T-helper 2 cell treated with Interferon-gamma antibody and Interleukin-4, amounts not matched to agents 5 μg/mL and 100 μg/mL, for 36 hours (primary cell): ENCODE measurements at regions not wholly inside any gene's neighbourhood (a gene's known extent, or its start where the extent isn't known, plus 50 kb on each side); places are given as distances from the start of the nearest gene placed in this dataset.
"Not testable (repeated sequence)": the region's sequence is repeated elsewhere in the genome, so short reads cannot be mapped to it uniquely, and the experiment has no call there.

Experiments
- DNase-seq: peaks from one replicate; pipeline ENCODE4 v3.0.0; 2021; ENCODE audit warnings: low spot score
- H3K27ac Mint-ChIP-seq: one replicate; pipeline ENCODE4 v1.8.0; 2021; ENCODE audit warnings: mild to moderate bottlenecking, mixed read lengths
- H3K27me3 Mint-ChIP-seq: one replicate; pipeline ENCODE4 v1.8.0; 2021; ENCODE audit warnings: low read depth, mixed read lengths
- H3K36me3 Mint-ChIP-seq: one replicate; pipeline ENCODE4 v1.8.0; 2021; ENCODE audit warnings: low read depth, mixed read lengths
- H3K4me1 Mint-ChIP-seq: one replicate; pipeline ENCODE4 v1.8.0; 2021; ENCODE audit warnings: low read depth, mixed read lengths
- H3K4me3 Mint-ChIP-seq: one replicate; pipeline ENCODE4 v1.8.0; 2022; ENCODE audit warnings: mild to moderate bottlenecking, moderate library complexity, mixed read lengths
- H3K9me3 Mint-ChIP-seq: one replicate; pipeline ENCODE4 v1.8.0; 2021; ENCODE audit warnings: mixed read lengths

- Mint-ChIP-seq H3K27me3 (no peaks in the 10 kb centered on the region), H3K4me3 (no peak overlapping the region), H3K9me3 (no peaks in the 10 kb centered on the region), H3K4me1 (no peaks in the 10 kb centered on the region), H3K27ac (no peak overlapping the region), H3K36me3 (no peaks in the 10 kb centered on the region)
- no peak for DNase-seq
Observed at GRCh38 chr5:123997462-123998215, 485.7 kb downstream of the CSNK1G3 start.

- Mint-ChIP-seq H3K4me1 (no peaks in the 10 kb centered on the region), H3K9me3 (no peaks in the 10 kb centered on the region), H3K36me3 (no peaks in the 10 kb centered on the region), H3K4me3 (no peak overlapping the region), H3K27me3 (no peaks in the 10 kb centered on the region), H3K27ac (no peak overlapping the region)
- DNase-seq, result no peak
Observed at GRCh38 chr5:123997064-123997461, 485.1 kb downstream of the CSNK1G3 start.

GRCh38 chr5:123992641-123993040 lies 480.7 kb downstream of the CSNK1G3 start:
- H3K9me3 Mint-ChIP-seq, result no peaks in the 10 kb centered on the region
- no peak overlapping the region for H3K27ac Mint-ChIP-seq
- H3K4me1 Mint-ChIP-seq, result no peaks in the 10 kb centered on the region
- DNase-seq, result no peak
- no peaks in the 10 kb centered on the region for H3K27me3 Mint-ChIP-seq
- H3K36me3 Mint-ChIP-seq, result no peaks in the 10 kb centered on the region
- H3K4me3 Mint-ChIP-seq, result no peak overlapping the region

- Mint-ChIP-seq H3K27me3 (no peaks in the 10 kb centered on the region), H3K36me3 (no peaks in the 10 kb centered on the region), H3K9me3 (no peaks in the 10 kb centered on the region), H3K4me1 (no peaks in the 10 kb centered on the region), H3K27ac (no peak overlapping the region), H3K4me3 (no peak overlapping the region)
- DNase-seq, result no peak
Observed at GRCh38 chr5:123987956-123988355, 476.0 kb downstream of the CSNK1G3 start.

GRCh38 chr5:123976379-123977033 lies 464.5 kb downstream of the CSNK1G3 start:
- no peaks in the 10 kb centered on the region for H3K27me3 Mint-ChIP-seq
- H3K4me3 Mint-ChIP-seq, result no peak overlapping the region
- no peak for DNase-seq
- H3K9me3 Mint-ChIP-seq, result no peaks in the 10 kb centered on the region
- no peaks in the 10 kb centered on the region for H3K36me3 Mint-ChIP-seq
- no peaks in the 10 kb centered on the region for H3K4me1 Mint-ChIP-seq
- no peak overlapping the region for H3K27ac Mint-ChIP-seq

- H3K36me3 Mint-ChIP-seq, H3K27ac Mint-ChIP-seq, H3K9me3 Mint-ChIP-seq: not testable (repeated sequence)
Observed at GRCh38 chr5:123975521-123975920, 463.5 kb downstream of the CSNK1G3 start.

GRCh38 chr5:123966781-123967180 lies 454.8 kb downstream of the CSNK1G3 start:
- Mint-ChIP-seq H3K9me3 (peaks cover 6% of the 10 kb centered on the region), H3K4me1 (no peaks in the 10 kb centered on the region), H3K4me3 (no peak overlapping the region), H3K27ac (no peak overlapping the region), H3K27me3 (no peaks in the 10 kb centered on the region), H3K36me3 (no peaks in the 10 kb centered on the region)
- DNase-seq, result no peak

More at GRCh38 chr5:123975521-123975920, 463.5 kb downstream of the CSNK1G3 start:
- not testable (repeated sequence) for H3K27me3 Mint-ChIP-seq, DNase-seq, H3K4me1 Mint-ChIP-seq, H3K4me3 Mint-ChIP-seq

- no peaks in the 10 kb centered on the region for H3K4me1 Mint-ChIP-seq
- H3K4me3 Mint-ChIP-seq, result no peak overlapping the region
- H3K9me3 Mint-ChIP-seq, result no peaks in the 10 kb centered on the region
- no peaks in the 10 kb centered on the region for H3K27me3 Mint-ChIP-seq
- no peak overlapping the region for H3K27ac Mint-ChIP-seq
- no peaks in the 10 kb centered on the region for H3K36me3 Mint-ChIP-seq
- DNase-seq, result no peak
Observed at GRCh38 chr5:123965626-123966025, 453.6 kb downstream of the CSNK1G3 start.

- no peaks in the 10 kb centered on the region for H3K9me3 Mint-ChIP-seq
- no peak for DNase-seq
- H3K27ac Mint-ChIP-seq, result no peak overlapping the region
- H3K36me3 Mint-ChIP-seq, result no peaks in the 10 kb centered on the region
- no peaks in the 10 kb centered on the region for H3K27me3 Mint-ChIP-seq
- H3K4me3 Mint-ChIP-seq, result no peak overlapping the region
- no peaks in the 10 kb centered on the region for H3K4me1 Mint-ChIP-seq
Observed at GRCh38 chr5:123964884-123965283, 452.9 kb downstream of the CSNK1G3 start.

- Mint-ChIP-seq H3K4me1 (no peaks in the 10 kb centered on the region), H3K27ac (no peak overlapping the region), H3K4me3 (no peak overlapping the region), H3K36me3 (no peaks in the 10 kb centered on the region), H3K9me3 (no peaks in the 10 kb centered on the region), H3K27me3 (no peaks in the 10 kb centered on the region)
- DNase-seq, result no peak
Observed at GRCh38 chr5:123960526-123960925, 448.5 kb downstream of the CSNK1G3 start.

GRCh38 chr5:123951582-123951977 lies 439.6 kb downstream of the CSNK1G3 start:
- H3K27me3 Mint-ChIP-seq, result no peaks in the 10 kb centered on the region
- peaks cover 4% of the 10 kb centered on the region for H3K9me3 Mint-ChIP-seq
- no peaks in the 10 kb centered on the region for H3K36me3 Mint-ChIP-seq
- H3K4me1 Mint-ChIP-seq, result no peaks in the 10 kb centered on the region
- H3K4me3 Mint-ChIP-seq, result no peak overlapping the region
- DNase-seq, result no peak
- no peak overlapping the region for H3K27ac Mint-ChIP-seq

- no peaks in the 10 kb centered on the region for H3K4me1 Mint-ChIP-seq
- H3K36me3 Mint-ChIP-seq, result no peaks in the 10 kb centered on the region
- no peak overlapping the region for H3K27ac Mint-ChIP-seq
Observed at GRCh38 chr5:123950701-123951581, 439.0 kb downstream of the CSNK1G3 start.

GRCh38 chr5:123949807-123950340 lies 437.9 kb downstream of the CSNK1G3 start:
- no peaks in the 10 kb centered on the region for H3K27me3 Mint-ChIP-seq
- peaks cover 4% of the 10 kb centered on the region for H3K9me3 Mint-ChIP-seq
- no peaks in the 10 kb centered on the region for H3K36me3 Mint-ChIP-seq
- H3K27ac Mint-ChIP-seq, result no peak overlapping the region
- no peak for DNase-seq
- H3K4me1 Mint-ChIP-seq, result no peaks in the 10 kb centered on the region
- H3K4me3 Mint-ChIP-seq, result no peak overlapping the region

More at GRCh38 chr5:123950701-123951581, 439.0 kb downstream of the CSNK1G3 start:
- peaks cover 4% of the 10 kb centered on the region for H3K9me3 Mint-ChIP-seq
- DNase-seq, result no peak
- no peaks in the 10 kb centered on the region for H3K27me3 Mint-ChIP-seq
- H3K4me3 Mint-ChIP-seq, result no peak overlapping the region
